Activated B cell treated with CpG ODN at 0.5 μM for 24 hours (primary cell): ENCODE measurements at regions not wholly inside any gene's neighbourhood (a gene's known extent, or its start where the extent isn't known, plus 50 kb on each side); places are given as distances from the start of the nearest gene placed in this dataset.

ENCODE experiments used
- ATAC-seq: fragments of 200-7000 bp; cut with Tn5 transposase; one replicate; pipeline ENCODE4 v1.10.0; 2021; ENCODE audit warnings: low read depth, mild to moderate bottlenecking, moderate library complexity
- CTCF ChIA-PET: fragments of 350-600 bp; sonication (Branson Sonifier 250); formaldehyde crosslinking; loops from one replicate; lab custom pipeline; 2021; ENCODE audit warnings: antibody characterized with exemption; lab: Charles Lee
- POLR2A ChIA-PET: fragments of 350-600 bp; sonication (Branson Sonifier 250); formaldehyde crosslinking; loops from one replicate; lab custom pipeline; 2021; ENCODE audit warnings: antibody characterized with exemption; lab: Charles Lee
- DNase-seq: peaks from one replicate; pipeline ENCODE4 v3.0.0; 2022
- H3K27ac Mint-ChIP-seq: one replicate; pipeline ENCODE4 v1.8.0; 2020; ENCODE audit warnings: mixed read lengths
- H3K27me3 Mint-ChIP-seq: one replicate; pipeline ENCODE4 v1.8.0; 2021; ENCODE audit warnings: mixed read lengths
- H3K36me3 Mint-ChIP-seq: one replicate; pipeline ENCODE4 v1.8.0; 2021; ENCODE audit warnings: low read depth, mixed read lengths
- H3K4me1 Mint-ChIP-seq: one replicate; pipeline ENCODE4 v1.8.0; 2021; ENCODE audit warnings: mixed read lengths
- H3K4me3 Mint-ChIP-seq: one replicate; pipeline ENCODE4 v1.8.0; 2020; ENCODE audit warnings: mild to moderate bottlenecking, mixed read lengths
- H3K9me3 Mint-ChIP-seq: one replicate; pipeline ENCODE4 v1.8.0; 2020; ENCODE audit warnings: mixed read lengths
- intact Hi-C: fragments of 100-400 bp; cut with micrococcal nuclease; formaldehyde crosslinking; loops from one replicate; pipeline ENCODE4 v1.15.1; 2024
- TF ChIP-seq, protein P1 (sequence below): fragments of 200-600 bp; IDR thresholded peaks from one replicate; pipeline ENCODE4 v1.8.0; 2022; ENCODE audit warnings: antibody characterized with exemption, mild to moderate bottlenecking

GRCh38 chr21:17370916-17371315, 141.9 kb upstream of the CXADR start:
- Mint-ChIP-seq H3K4me1 (no peaks in the 10 kb centered on the region), H3K9me3 (peaks cover 7% of the 10 kb centered on the region), H3K27ac (no peak overlapping the region), H3K36me3 (no peaks in the 10 kb centered on the region), H3K4me3 (no peak overlapping the region), H3K27me3 (no peaks in the 10 kb centered on the region)
- ATAC-seq (no peak), DNase-seq (no peak)
- POLR2A ChIA-PET: no interaction called here
- intact Hi-C loops: no loop called here
- TF ChIP-seq, protein P1, sequence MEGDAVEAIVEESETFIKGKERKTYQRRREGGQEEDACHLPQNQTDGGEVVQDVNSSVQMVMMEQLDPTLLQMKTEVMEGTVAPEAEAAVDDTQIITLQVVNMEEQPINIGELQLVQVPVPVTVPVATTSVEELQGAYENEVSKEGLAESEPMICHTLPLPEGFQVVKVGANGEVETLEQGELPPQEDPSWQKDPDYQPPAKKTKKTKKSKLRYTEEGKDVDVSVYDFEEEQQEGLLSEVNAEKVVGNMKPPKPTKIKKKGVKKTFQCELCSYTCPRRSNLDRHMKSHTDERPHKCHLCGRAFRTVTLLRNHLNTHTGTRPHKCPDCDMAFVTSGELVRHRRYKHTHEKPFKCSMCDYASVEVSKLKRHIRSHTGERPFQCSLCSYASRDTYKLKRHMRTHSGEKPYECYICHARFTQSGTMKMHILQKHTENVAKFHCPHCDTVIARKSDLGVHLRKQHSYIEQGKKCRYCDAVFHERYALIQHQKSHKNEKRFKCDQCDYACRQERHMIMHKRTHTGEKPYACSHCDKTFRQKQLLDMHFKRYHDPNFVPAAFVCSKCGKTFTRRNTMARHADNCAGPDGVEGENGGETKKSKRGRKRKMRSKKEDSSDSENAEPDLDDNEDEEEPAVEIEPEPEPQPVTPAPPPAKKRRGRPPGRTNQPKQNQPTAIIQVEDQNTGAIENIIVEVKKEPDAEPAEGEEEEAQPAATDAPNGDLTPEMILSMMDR: no peak
- CTCF ChIA-PET: no interaction called here

- ATAC-seq (no peak), DNase-seq (no peak)
- intact Hi-C loops: no loop called here
- POLR2A ChIA-PET: no interaction called here
- peaks cover 7% of the 10 kb centered on the region for H3K9me3 Mint-ChIP-seq
- H3K27ac Mint-ChIP-seq: no peak overlapping the region
- CTCF ChIA-PET: no interaction called here
- H3K36me3 Mint-ChIP-seq: no peaks in the 10 kb centered on the region
- H3K4me3 Mint-ChIP-seq: no peak overlapping the region
- no peaks in the 10 kb centered on the region for H3K4me1 Mint-ChIP-seq
- TF ChIP-seq, protein P1: no peak
- no peaks in the 10 kb centered on the region for H3K27me3 Mint-ChIP-seq
These were observed 141.4 kb upstream of the CXADR start for GRCh38 chr21:17371450-17371849.

DNA sequence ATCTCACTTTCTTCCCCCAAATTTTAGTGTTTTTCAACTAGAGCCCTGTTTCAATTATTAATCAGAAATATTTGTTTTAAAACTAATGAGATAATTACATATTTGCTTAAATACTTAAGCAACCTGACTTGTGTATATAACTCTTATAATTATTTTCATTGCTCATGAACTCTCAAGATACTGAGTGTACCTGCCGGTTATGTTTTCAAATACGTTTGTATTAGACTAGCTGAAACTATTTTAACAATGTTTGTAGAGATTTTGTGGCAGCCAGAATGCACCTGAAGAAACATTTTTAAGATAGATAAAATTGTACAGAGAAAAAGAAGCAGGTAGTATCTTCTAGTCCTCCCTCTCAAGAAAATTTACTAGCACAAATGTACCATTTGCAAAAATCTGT, 140.6 kb upstream of the CXADR start:
- POLR2A ChIA-PET: no interaction called here
- Mint-ChIP-seq H3K27me3 (no peaks in the 10 kb centered on the region), H3K4me3 (no peak overlapping the region), H3K9me3 (peaks cover 4% of the 10 kb centered on the region), H3K4me1 (no peaks in the 10 kb centered on the region), H3K36me3 (no peaks in the 10 kb centered on the region), H3K27ac (no peak overlapping the region)
- no peak for DNase-seq
- CTCF ChIA-PET: no interaction called here
- ATAC-seq: no peak
- TF ChIP-seq, protein P1: no peak
- intact Hi-C loops: no loop called here

- TF ChIP-seq, protein P1: no peak
- Mint-ChIP-seq H3K36me3 (no peaks in the 10 kb centered on the region), H3K9me3 (peaks cover 5% of the 10 kb centered on the region), H3K27ac (no peak overlapping the region), H3K27me3 (no peaks in the 10 kb centered on the region), H3K4me3 (no peak overlapping the region), H3K4me1 (no peaks in the 10 kb centered on the region)
- intact Hi-C loops: loop anchor here (1.0 to 10.0 kb wide), 3 partner anchors 12 to 538 kb away; no protein-coding TSS in a partner anchor
- ChIA-PET CTCF (interaction anchor here (0.9 to 4.3 kb wide), 5 partner anchors 12 to 538 kb away, joined by 3 to 14 read pairs (median 3); no protein-coding TSS in a partner anchor), POLR2A (no interaction called here)
- ATAC-seq (no peak), DNase-seq (no peak)
These were observed 126.3 kb upstream of the CXADR start for GRCh38 chr21:17386498-17386897.

- intact Hi-C loops: loop anchor here (1.0 to 10.0 kb wide), 3 partner anchors 288 to 538 kb away; no protein-coding TSS in a partner anchor
- DNase-seq: no peak
These were observed 125.7 kb upstream of the CXADR start for GRCh38 chr21:17387030-17387617.

More at GRCh38 chr21:17387030-17387617, 125.7 kb upstream of the CXADR start:
- Mint-ChIP-seq H3K4me3 (no peak overlapping the region), H3K27ac (no peak overlapping the region), H3K27me3 (no peaks in the 10 kb centered on the region), H3K9me3 (peaks cover 2% of the 10 kb centered on the region), H3K36me3 (no peaks in the 10 kb centered on the region), H3K4me1 (no peaks in the 10 kb centered on the region)
- CTCF ChIA-PET: interaction anchor here (0.6 to 4.3 kb wide), 6 partner anchors 11 to 537 kb away, joined by 3 to 14 read pairs (median 4); no protein-coding TSS in a partner anchor
- peak; percentile 25 for ATAC-seq
- POLR2A ChIA-PET: no interaction called here
- TF ChIP-seq, protein P1: peak; percentile 42
